B cell (primary cell): ENCODE measurements at regions not wholly inside any gene's neighbourhood (a gene's known extent, or its start where the extent isn't known, plus 50 kb on each side); places are given as distances from the start of the nearest gene placed in this dataset.

Experiments used
- CTCF ChIP-seq: fragments of 200-600 bp; IDR thresholded peaks from one replicate; pipeline ENCODE4 v1.8.0; 2022; ENCODE audit warnings: antibody characterized with exemption, mild to moderate bottlenecking
- EZH2 ChIP-seq: IDR thresholded peaks from 2 replicates; pipeline ENCODE4 v1.6.1; 2012; ENCODE audit warnings: borderline replicate concordance, low read depth, mild to moderate bottlenecking, moderate library complexity, low read length; ENCODE audit not compliant: insufficient read depth, poor library complexity, severe bottlenecking

GRCh38 chr1:191504999-191505398, 653.3 kb upstream of the RGS18 start:
- TF ChIP-seq CTCF = no peak
- TF ChIP-seq EZH2 = no peak
